ENCODE measurements at regions not wholly inside any gene's neighbourhood (a gene's known extent, or its start where the extent isn't known, plus 50 kb on each side); places are given as distances from the start of the nearest gene placed in this dataset.

GRCh38 chr6:115770851-115771250, 289.8 kb downstream of the FRK start:
- no peak overlapping the region for H3K4me3 ChIP-seq (ENCODE audit: low read depth in 1 of 5, low read length in 5 of 5)
- H3K36me3 ChIP-seq (ENCODE audit: control insufficient read depth in 5 of 5, insufficient read depth in 5 of 5, low read length in 5 of 5): no peaks in the 10 kb centered on the region
- H3K9me3 ChIP-seq (ENCODE audit: control insufficient read depth in 5 of 5, low read length in 5 of 5): no peaks in the 10 kb centered on the region
- H3K27ac ChIP-seq (ENCODE audit: low read depth, low read length): no peak overlapping the region
- no peaks in the 10 kb centered on the region for H3K27me3 ChIP-seq (ENCODE audit: control insufficient read depth in 5 of 5, insufficient read depth in 4 of 5, low read length in 5 of 5)
- no peaks in the 10 kb centered on the region for H3K4me1 ChIP-seq (ENCODE audit: control insufficient read depth in 5 of 5, insufficient read depth in 5 of 5, low read length in 5 of 5)
- no peak overlapping the region for H3K9ac ChIP-seq (ENCODE audit: low read length in 5 of 5)

GRCh38 chr6:115768500-115768899, 292.2 kb downstream of the FRK start:
- no peak overlapping the region for H3K4me3 ChIP-seq (ENCODE audit: low read depth in 1 of 5, low read length in 5 of 5)
- no peaks in the 10 kb centered on the region for H3K4me1 ChIP-seq (ENCODE audit: control insufficient read depth in 5 of 5, insufficient read depth in 5 of 5, low read length in 5 of 5)
- no peaks in the 10 kb centered on the region for H3K36me3 ChIP-seq (ENCODE audit: control insufficient read depth in 5 of 5, insufficient read depth in 5 of 5, low read length in 5 of 5)
- no peaks in the 10 kb centered on the region for H3K9me3 ChIP-seq (ENCODE audit: control insufficient read depth in 5 of 5, low read length in 5 of 5)
- H3K27ac ChIP-seq (ENCODE audit: low read depth, low read length): no peak overlapping the region
- no peaks in the 10 kb centered on the region for H3K27me3 ChIP-seq (ENCODE audit: control insufficient read depth in 5 of 5, insufficient read depth in 4 of 5, low read length in 5 of 5)
- no peak overlapping the region for H3K9ac ChIP-seq (ENCODE audit: low read length in 5 of 5)

- no peaks in the 10 kb centered on the region for H3K36me3 ChIP-seq (ENCODE audit: control insufficient read depth in 5 of 5, insufficient read depth in 5 of 5, low read length in 5 of 5)
- H3K4me1 ChIP-seq (ENCODE audit: control insufficient read depth in 5 of 5, insufficient read depth in 5 of 5, low read length in 5 of 5): no peaks in the 10 kb centered on the region
- no peak overlapping the region for H3K27ac ChIP-seq (ENCODE audit: low read depth, low read length)
- peaks cover 0 to 3% (median under 1%) of the 10 kb centered on the region in 5 donors for H3K9me3 ChIP-seq (ENCODE audit: control insufficient read depth in 5 of 5, low read length in 5 of 5)
- no peak overlapping the region for H3K4me3 ChIP-seq (ENCODE audit: low read depth in 1 of 5, low read length in 5 of 5)
- H3K9ac ChIP-seq (ENCODE audit: low read length in 5 of 5): no peak overlapping the region
- no peaks in the 10 kb centered on the region for H3K27me3 ChIP-seq (ENCODE audit: control insufficient read depth in 5 of 5, insufficient read depth in 4 of 5, low read length in 5 of 5)
Observed at GRCh38 chr6:115767931-115768330, 292.8 kb downstream of the FRK start.

- Histone ChIP-seq H3K27me3 (ENCODE audit: control insufficient read depth in 5 of 5, insufficient read depth in 4 of 5, low read length in 5 of 5) (no peaks in the 10 kb centered on the region), H3K4me1 (ENCODE audit: control insufficient read depth in 5 of 5, insufficient read depth in 5 of 5, low read length in 5 of 5) (no peaks in the 10 kb centered on the region), H3K9me3 (ENCODE audit: control insufficient read depth in 5 of 5, low read length in 5 of 5) (peaks cover 0 to 8% (median 3%) of the 10 kb centered on the region in 5 donors)
Observed at GRCh38 chr6:115766745-115767462, 293.8 kb downstream of the FRK start.

GRCh38 chr6:115765966-115766365, 294.7 kb downstream of the FRK start:
- H3K27me3 ChIP-seq (ENCODE audit: control insufficient read depth in 5 of 5, insufficient read depth in 4 of 5, low read length in 5 of 5): no peaks in the 10 kb centered on the region
- no peaks in the 10 kb centered on the region for H3K36me3 ChIP-seq (ENCODE audit: control insufficient read depth in 5 of 5, insufficient read depth in 5 of 5, low read length in 5 of 5)
- H3K9me3 ChIP-seq (ENCODE audit: control insufficient read depth in 5 of 5, low read length in 5 of 5): peaks cover 0 to 8% (median 3%) of the 10 kb centered on the region in 5 donors
- H3K9ac ChIP-seq (ENCODE audit: low read length in 5 of 5): no peak overlapping the region
- H3K4me3 ChIP-seq (ENCODE audit: low read depth in 1 of 5, low read length in 5 of 5): no peak overlapping the region
- H3K27ac ChIP-seq (ENCODE audit: low read depth, low read length): no peak overlapping the region
- no peaks in the 10 kb centered on the region for H3K4me1 ChIP-seq (ENCODE audit: control insufficient read depth in 5 of 5, insufficient read depth in 5 of 5, low read length in 5 of 5)

More at GRCh38 chr6:115766745-115767462, 293.8 kb downstream of the FRK start:
- H3K27ac ChIP-seq (ENCODE audit: low read depth, low read length): no peak overlapping the region
- no peaks in the 10 kb centered on the region for H3K36me3 ChIP-seq (ENCODE audit: control insufficient read depth in 5 of 5, insufficient read depth in 5 of 5, low read length in 5 of 5)
- H3K4me3 ChIP-seq (ENCODE audit: low read depth in 1 of 5, low read length in 5 of 5): no peak overlapping the region
- no peak overlapping the region for H3K9ac ChIP-seq (ENCODE audit: low read length in 5 of 5)

GRCh38 chr6:115759051-115759450, 301.6 kb downstream of the FRK start:
- Histone ChIP-seq H3K9ac (ENCODE audit: low read length in 5 of 5) (no peak overlapping the region), H3K27me3 (ENCODE audit: control insufficient read depth in 5 of 5, insufficient read depth in 4 of 5, low read length in 5 of 5) (no peaks in the 10 kb centered on the region), H3K27ac (ENCODE audit: low read depth, low read length) (no peak overlapping the region), H3K4me1 (ENCODE audit: control insufficient read depth in 5 of 5, insufficient read depth in 5 of 5, low read length in 5 of 5) (no peaks in the 10 kb centered on the region), H3K36me3 (ENCODE audit: control insufficient read depth in 5 of 5, insufficient read depth in 5 of 5, low read length in 5 of 5) (no peaks in the 10 kb centered on the region), H3K9me3 (ENCODE audit: control insufficient read depth in 5 of 5, low read length in 5 of 5) (peaks cover 0 to 9% (median 3%) of the 10 kb centered on the region in 5 donors), H3K4me3 (ENCODE audit: low read depth in 1 of 5, low read length in 5 of 5) (no peak overlapping the region)

- H3K36me3 ChIP-seq (ENCODE audit: control insufficient read depth in 5 of 5, insufficient read depth in 5 of 5, low read length in 5 of 5): no peaks in the 10 kb centered on the region
- no peak overlapping the region for H3K27ac ChIP-seq (ENCODE audit: low read depth, low read length)
- peaks cover 0 to 2% (median 0%) of the 10 kb centered on the region in 5 donors for H3K9me3 ChIP-seq (ENCODE audit: control insufficient read depth in 5 of 5, low read length in 5 of 5)
- no peaks in the 10 kb centered on the region for H3K27me3 ChIP-seq (ENCODE audit: control insufficient read depth in 5 of 5, insufficient read depth in 4 of 5, low read length in 5 of 5)
- H3K9ac ChIP-seq (ENCODE audit: low read length in 5 of 5): no peak overlapping the region
- H3K4me3 ChIP-seq (ENCODE audit: low read depth in 1 of 5, low read length in 5 of 5): no peak overlapping the region
- no peaks in the 10 kb centered on the region for H3K4me1 ChIP-seq (ENCODE audit: control insufficient read depth in 5 of 5, insufficient read depth in 5 of 5, low read length in 5 of 5)
Observed at GRCh38 chr6:115753446-115753845, 307.2 kb downstream of the FRK start.

- H3K4me3 ChIP-seq (ENCODE audit: low read depth in 1 of 5, low read length in 5 of 5): no peak overlapping the region
- H3K36me3 ChIP-seq (ENCODE audit: control insufficient read depth in 5 of 5, insufficient read depth in 5 of 5, low read length in 5 of 5): no peaks in the 10 kb centered on the region
- no peaks in the 10 kb centered on the region for H3K27me3 ChIP-seq (ENCODE audit: control insufficient read depth in 5 of 5, insufficient read depth in 4 of 5, low read length in 5 of 5)
- no peak overlapping the region for H3K27ac ChIP-seq (ENCODE audit: low read depth, low read length)
- no peaks in the 10 kb centered on the region for H3K4me1 ChIP-seq (ENCODE audit: control insufficient read depth in 5 of 5, insufficient read depth in 5 of 5, low read length in 5 of 5)
- peaks cover 0 to 2% (median 0%) of the 10 kb centered on the region in 5 donors for H3K9me3 ChIP-seq (ENCODE audit: control insufficient read depth in 5 of 5, low read length in 5 of 5)
- no peak overlapping the region for H3K9ac ChIP-seq (ENCODE audit: low read length in 5 of 5)
Observed at GRCh38 chr6:115750946-115751345, 309.7 kb downstream of the FRK start.

GRCh38 chr6:115750292-115750691, 310.4 kb downstream of the FRK start:
- Histone ChIP-seq H3K27me3 (ENCODE audit: control insufficient read depth in 5 of 5, insufficient read depth in 4 of 5, low read length in 5 of 5) (no peaks in the 10 kb centered on the region), H3K9ac (ENCODE audit: low read length in 5 of 5) (no peak overlapping the region), H3K9me3 (ENCODE audit: control insufficient read depth in 5 of 5, low read length in 5 of 5) (peaks cover 0 to 2% (median 0%) of the 10 kb centered on the region in 5 donors)

GRCh38 chr6:115747719-115748118, 313.0 kb downstream of the FRK start:
- Histone ChIP-seq H3K9me3 (ENCODE audit: control insufficient read depth in 5 of 5, low read length in 5 of 5) (no peaks in the 10 kb centered on the region), H3K9ac (ENCODE audit: low read length in 5 of 5) (no peak overlapping the region), H3K4me1 (ENCODE audit: control insufficient read depth in 5 of 5, insufficient read depth in 5 of 5, low read length in 5 of 5) (no peaks in the 10 kb centered on the region), H3K36me3 (ENCODE audit: control insufficient read depth in 5 of 5, insufficient read depth in 5 of 5, low read length in 5 of 5) (no peaks in the 10 kb centered on the region), H3K27me3 (ENCODE audit: control insufficient read depth in 5 of 5, insufficient read depth in 4 of 5, low read length in 5 of 5) (no peaks in the 10 kb centered on the region), H3K4me3 (ENCODE audit: low read depth in 1 of 5, low read length in 5 of 5) (no peak overlapping the region), H3K27ac (ENCODE audit: low read depth, low read length) (no peak overlapping the region)

More at GRCh38 chr6:115750292-115750691, 310.4 kb downstream of the FRK start:
- no peaks in the 10 kb centered on the region for H3K36me3 ChIP-seq (ENCODE audit: control insufficient read depth in 5 of 5, insufficient read depth in 5 of 5, low read length in 5 of 5)
- no peaks in the 10 kb centered on the region for H3K4me1 ChIP-seq (ENCODE audit: control insufficient read depth in 5 of 5, insufficient read depth in 5 of 5, low read length in 5 of 5)
- H3K27ac ChIP-seq (ENCODE audit: low read depth, low read length): no peak overlapping the region
- no peak overlapping the region for H3K4me3 ChIP-seq (ENCODE audit: low read depth in 1 of 5, low read length in 5 of 5)

All from subcutaneous abdominal adipose tissue (tissue), 5 donors.